ENCODE measurements at regions not wholly inside any gene's neighbourhood (a gene's known extent, or its start where the extent isn't known, plus 50 kb on each side); places are given as distances from the start of the nearest gene placed in this dataset.

DNA sequence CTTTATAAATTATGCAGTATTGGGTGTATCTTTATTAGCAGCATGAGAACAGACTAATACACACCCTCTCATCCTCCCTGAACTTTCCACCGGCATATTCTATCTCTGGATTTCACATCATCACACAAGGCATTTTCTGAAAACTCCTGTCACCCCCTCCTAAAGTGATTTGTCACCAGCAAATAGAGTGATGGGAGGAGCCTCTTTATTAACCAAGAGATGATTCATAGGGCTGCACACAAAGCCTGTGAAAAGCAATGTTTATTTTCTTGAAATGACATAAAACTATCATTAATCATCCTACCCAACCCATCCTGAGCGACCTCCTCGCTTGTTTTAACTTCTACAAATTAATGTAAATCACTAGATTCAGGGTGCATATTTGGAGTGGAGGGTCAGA, 394.7 kb upstream of the SULF2 start:
- TF ChIP-seq, protein P1, sequence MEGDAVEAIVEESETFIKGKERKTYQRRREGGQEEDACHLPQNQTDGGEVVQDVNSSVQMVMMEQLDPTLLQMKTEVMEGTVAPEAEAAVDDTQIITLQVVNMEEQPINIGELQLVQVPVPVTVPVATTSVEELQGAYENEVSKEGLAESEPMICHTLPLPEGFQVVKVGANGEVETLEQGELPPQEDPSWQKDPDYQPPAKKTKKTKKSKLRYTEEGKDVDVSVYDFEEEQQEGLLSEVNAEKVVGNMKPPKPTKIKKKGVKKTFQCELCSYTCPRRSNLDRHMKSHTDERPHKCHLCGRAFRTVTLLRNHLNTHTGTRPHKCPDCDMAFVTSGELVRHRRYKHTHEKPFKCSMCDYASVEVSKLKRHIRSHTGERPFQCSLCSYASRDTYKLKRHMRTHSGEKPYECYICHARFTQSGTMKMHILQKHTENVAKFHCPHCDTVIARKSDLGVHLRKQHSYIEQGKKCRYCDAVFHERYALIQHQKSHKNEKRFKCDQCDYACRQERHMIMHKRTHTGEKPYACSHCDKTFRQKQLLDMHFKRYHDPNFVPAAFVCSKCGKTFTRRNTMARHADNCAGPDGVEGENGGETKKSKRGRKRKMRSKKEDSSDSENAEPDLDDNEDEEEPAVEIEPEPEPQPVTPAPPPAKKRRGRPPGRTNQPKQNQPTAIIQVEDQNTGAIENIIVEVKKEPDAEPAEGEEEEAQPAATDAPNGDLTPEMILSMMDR (IDR thresholded peaks at IDR 0.05): no peak

DNA sequence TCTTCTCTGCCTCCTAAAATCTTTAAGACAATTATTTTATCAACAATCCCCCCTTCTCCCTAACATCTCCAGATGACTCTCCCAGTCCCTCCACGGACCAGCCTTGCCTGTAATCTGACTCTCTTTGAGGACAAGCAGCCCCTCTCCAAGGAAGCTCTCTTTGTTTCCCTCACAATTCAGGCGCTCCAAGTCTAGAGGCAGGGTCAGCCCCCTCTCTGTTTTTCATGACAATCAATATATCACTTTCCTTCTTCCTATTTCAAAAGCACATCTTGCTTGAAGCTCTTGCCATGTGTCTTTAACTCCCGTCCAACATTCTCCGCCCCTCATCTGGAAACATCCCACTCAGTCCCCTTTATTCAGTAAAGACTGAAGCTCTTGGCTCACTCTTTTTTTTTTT, 393.4 kb upstream of the SULF2 start:
- TF ChIP-seq, protein P1 (IDR thresholded peaks at IDR 0.05): no peak

DNA sequence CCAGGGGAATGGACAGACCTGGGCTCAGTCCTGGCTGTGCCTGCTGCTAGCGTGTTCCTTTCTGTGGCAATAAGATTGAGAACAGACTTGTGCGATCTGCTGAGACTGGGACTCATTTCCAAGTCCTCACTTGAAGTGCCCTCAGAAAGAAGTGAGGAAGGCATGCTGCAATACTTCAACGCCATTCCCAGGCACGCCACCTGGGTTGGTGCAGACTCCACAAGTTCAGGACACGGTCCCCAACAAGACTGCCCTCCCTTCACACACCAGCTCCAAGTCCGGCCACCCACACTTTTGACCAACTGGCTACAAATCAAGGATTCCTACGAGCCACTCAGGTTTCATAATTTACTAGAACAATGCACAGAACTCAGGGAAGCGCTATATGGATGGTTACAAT, 391.8 kb upstream of the SULF2 start:
- TF ChIP-seq, protein P1 (IDR thresholded peaks at IDR 0.05): no peak

DNA sequence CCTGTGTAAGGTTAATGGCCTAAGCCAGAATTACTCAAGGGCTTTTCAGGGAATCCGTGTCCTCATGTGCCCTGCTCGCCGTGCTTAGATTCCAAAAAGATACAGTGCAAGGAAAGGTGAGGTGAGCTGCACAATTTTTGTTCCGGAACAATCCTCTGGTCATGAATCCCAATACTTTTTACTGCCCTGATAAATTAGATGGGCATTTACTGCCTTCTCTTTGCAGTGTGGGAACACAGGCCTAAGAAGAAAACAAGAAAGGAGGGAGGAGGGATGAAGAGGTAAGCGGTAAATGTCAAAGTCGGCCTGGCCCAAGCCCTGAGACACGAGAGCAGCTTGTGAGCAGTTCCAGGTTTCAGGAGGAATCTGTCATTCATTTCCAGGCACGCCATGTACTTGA, 390.9 kb upstream of the SULF2 start:
- TF ChIP-seq, protein P1 (IDR thresholded peaks at IDR 0.05): no peak

DNA sequence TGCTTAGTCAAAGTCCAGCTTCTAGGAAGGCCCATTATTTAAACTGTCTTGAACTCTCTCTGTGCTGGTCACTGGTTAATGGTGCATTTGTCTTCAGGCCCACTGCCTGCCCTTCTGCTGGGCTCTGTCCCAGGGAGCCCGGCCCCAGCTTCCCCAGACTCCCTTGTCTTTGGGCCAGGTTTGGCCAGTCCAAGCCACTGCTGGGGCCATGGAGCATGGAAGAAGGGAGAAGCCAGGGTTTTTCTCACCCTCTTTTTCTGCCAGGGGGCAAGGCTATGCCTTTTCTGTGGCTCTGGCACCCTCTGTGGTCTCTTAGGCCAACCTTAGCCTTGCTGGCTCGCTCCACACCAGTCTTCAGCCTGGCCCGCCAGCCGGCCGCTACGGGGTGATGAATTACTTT, 390.0 kb upstream of the SULF2 start:
- TF ChIP-seq, protein P1 (IDR thresholded peaks at IDR 0.05): no peak

DNA sequence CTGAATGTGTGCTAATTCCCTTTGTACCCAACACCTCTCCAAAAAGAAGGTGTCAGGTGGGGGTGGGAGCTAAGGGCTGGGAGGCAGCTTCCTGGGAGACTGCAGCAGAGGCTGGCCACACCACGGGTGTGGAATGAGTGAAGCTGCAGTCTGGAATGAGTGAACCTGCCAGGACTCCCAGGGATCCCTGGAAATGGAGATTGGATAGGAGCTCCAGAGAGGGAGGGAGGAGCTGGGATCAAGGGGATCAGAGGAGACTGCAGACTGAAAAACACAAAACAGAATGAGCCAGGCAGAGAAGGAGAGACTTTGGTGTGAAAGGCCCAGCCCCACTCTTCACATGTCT, 387.0 kb upstream of the SULF2 start:
- TF ChIP-seq, protein P1 (IDR thresholded peaks at IDR 0.05): no peak

DNA sequence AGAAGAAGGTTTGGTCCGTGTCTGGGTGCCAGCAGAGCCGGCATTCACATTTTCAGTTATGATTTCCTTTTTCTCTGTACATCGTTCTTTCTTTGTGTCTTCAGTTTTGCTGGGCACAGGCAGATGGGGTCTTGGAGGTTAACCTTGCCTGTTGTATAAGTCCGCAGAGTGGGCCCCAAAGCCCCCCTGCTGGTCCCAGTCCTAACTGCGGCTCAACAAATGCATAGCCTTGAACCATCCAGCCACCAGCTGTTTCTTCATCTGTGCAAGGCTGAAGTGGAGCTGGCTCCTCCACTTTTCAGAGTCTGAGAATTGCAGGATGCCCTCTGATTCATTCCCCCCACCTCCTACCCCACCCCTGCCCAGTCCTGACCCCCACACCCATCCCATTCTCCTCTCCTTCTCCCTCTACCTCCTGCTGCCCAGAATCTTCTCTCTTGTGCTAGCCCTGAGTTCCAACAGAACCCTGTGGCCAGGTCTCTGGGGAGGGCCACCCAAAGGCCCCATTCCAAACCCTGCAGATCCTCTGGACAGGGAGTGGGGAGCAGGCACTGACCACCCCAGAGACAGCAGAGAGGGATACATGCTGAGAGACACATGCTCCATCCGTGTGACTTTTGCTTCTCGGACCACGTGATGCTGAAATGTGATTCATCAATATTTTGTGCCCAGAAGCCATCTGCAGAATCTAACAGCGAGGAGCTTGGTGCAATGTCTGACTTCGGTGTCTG, 386.5 kb upstream of the SULF2 start:
- TF ChIP-seq, protein P1 (IDR thresholded peaks at IDR 0.05): no peak

DNA sequence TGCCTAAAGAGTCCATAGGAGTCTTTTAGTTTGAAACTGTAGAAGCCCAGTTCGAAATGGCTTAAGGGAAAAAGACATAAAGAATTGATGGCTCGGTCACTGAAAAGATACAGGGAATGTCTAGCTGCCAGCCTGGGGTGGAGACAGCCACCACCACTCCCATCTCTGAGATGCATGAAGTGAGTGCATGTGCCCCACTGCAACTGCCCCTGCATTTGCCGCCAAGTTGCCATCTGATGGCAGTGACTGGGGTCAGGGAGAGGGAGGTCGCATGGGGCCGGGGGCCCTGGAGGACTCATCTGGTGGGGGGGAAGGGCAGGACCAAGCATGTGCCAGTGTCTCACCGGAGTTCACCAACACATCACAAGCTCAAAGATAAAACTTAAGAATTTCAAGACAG, 385.8 kb upstream of the SULF2 start:
- TF ChIP-seq, protein P1 (IDR thresholded peaks at IDR 0.05): no peak
